GM12878 (cell line): ENCODE measurements at regions not wholly inside any gene's neighbourhood (a gene's known extent, or its start where the extent isn't known, plus 50 kb on each side); places are given as distances from the start of the nearest gene placed in this dataset.

Experiments used
- ATAC-seq: fragments of 200-7000 bp; cut with Tn5 transposase; 3 replicates; pipeline ENCODE4 v1.9.1; 2020; ENCODE audit warnings: mild to moderate bottlenecking, moderate library complexity
- BruUV-seq: library from RNA; stranded (reverse); fragments of 400-500 nt; replicated peaks from 2 replicates; lab custom pipeline; 2021; lab: Mats Ljungman, UMichigan
- CTCF ChIA-PET: fragments of 300-600 bp; sonication (Branson Sonifier 250); formaldehyde crosslinking; extraction: SDS; loops from one replicate; lab custom pipeline; 2021; ENCODE audit warnings: inconsistent platforms; lab: Yijun Ruan, JAX
- POLR2A ChIA-PET: fragments of 350-600 bp; formaldehyde crosslinking; extraction: SDS; loops from one replicate; lab custom pipeline; 2021; ENCODE audit warnings: inconsistent platforms; lab: Charles Lee
- RAD21 ChIA-PET: fragments of 300-600 bp; sonication (Branson Sonifier 250); formaldehyde crosslinking; loops from one replicate; lab custom pipeline; 2023; ENCODE audit warnings: antibody characterized with exemption; ENCODE audit not compliant: unreplicated experiment; lab: Charles Lee
- SMC1A ChIA-PET: fragments of 300-600 bp; sonication (Branson Sonifier 250); formaldehyde crosslinking; loops from one replicate; lab custom pipeline; 2023; ENCODE audit not compliant: unreplicated experiment, uncharacterized antibody; lab: Charles Lee
- DNase-seq: peaks from one replicate; pipeline ENCODE4 v3.0.0-alpha.2; 2011; ENCODE audit warnings: low read depth, low spot score
- FAIRE-seq: peaks from 3 replicates; lab custom pipeline; 2011; peaks lifted over from hg19 to GRCh38; lab: Jason Lieb, UNC
- H2AFZ ChIP-seq: 2 replicates; pipeline ENCODE4 v1.6.0; 2011; ENCODE audit warnings: low read depth, low read length, control low read depth; ENCODE audit not compliant: control insufficient read depth
- H3K27ac ChIP-seq: 2 replicates; pipeline ENCODE4 v1.5.1; 2011; ENCODE audit warnings: control low read depth; ENCODE audit not compliant: control insufficient read depth, insufficient read depth
- H3K27me3 ChIP-seq, 2 experiments: replicated peaks in 1 of 2; 2 replicates each; pipeline versions ENCODE4 v1.6.0 to v1.6.1; 2011; ENCODE audit warnings: low read length in 1 of 2; ENCODE audit not compliant: control insufficient read depth in 2 of 2, insufficient read depth in 2 of 2
- H3K36me3 ChIP-seq, 2 experiments: 2 replicates each; pipeline ENCODE4 v1.5.1; 2011; ENCODE audit warnings: low read length in 1 of 2; ENCODE audit not compliant: control insufficient read depth in 2 of 2, insufficient read depth in 2 of 2
- H3K4me1 ChIP-seq: 2 replicates; pipeline ENCODE4 v1.6.1; 2011; ENCODE audit warnings: mild to moderate bottlenecking, low read length, moderate library complexity, mixed read lengths; ENCODE audit not compliant: control insufficient read depth, insufficient read depth
- H3K4me2 ChIP-seq: 2 replicates; pipeline ENCODE4 v1.6.0; 2011; ENCODE audit warnings: control low read depth; ENCODE audit not compliant: control insufficient read depth, insufficient read depth
- H3K4me3 ChIP-seq: fragments of 200-600 bp; sonication (generic); 2 replicates; pipeline ENCODE4 v1.5.1; 2016
- H3K79me2 ChIP-seq: 2 replicates; pipeline ENCODE4 v1.6.0; 2011; ENCODE audit warnings: low read length; ENCODE audit not compliant: control insufficient read depth, insufficient read depth
- H3K9ac ChIP-seq: 2 replicates; pipeline ENCODE4 v1.8.0; 2011; ENCODE audit warnings: low read length, control low read depth, mixed read lengths; ENCODE audit not compliant: control insufficient read depth, insufficient read depth
- H3K9me3 ChIP-seq: replicated peaks from 3 replicates; pipeline ENCODE4 v1.5.1; 2011; ENCODE audit warnings: mild to moderate bottlenecking, low read length; ENCODE audit not compliant: control insufficient read depth, insufficient read depth
- H4K20me1 ChIP-seq: 2 replicates; pipeline ENCODE4 v1.6.0; 2011; ENCODE audit not compliant: control insufficient read depth, insufficient read depth
- ELK1 ChIP-seq: IDR thresholded peaks from 2 replicates; pipeline ENCODE4 v1.6.1; 2012; ENCODE audit warnings: low read depth, low read length, improper control_type of control experiment
- FOS ChIP-seq: IDR thresholded peaks from 3 replicates; pipeline ENCODE4 v1.6.1; 2011; ENCODE audit warnings: borderline replicate concordance; ENCODE audit not compliant: insufficient read length; ENCODE audit errors: extremely low read depth
- GATAD2B ChIP-seq: fragments of 450-650 bp; conservative IDR thresholded peaks from 2 replicates; pipeline ENCODE4 v1.6.1; 2017; ENCODE audit warnings: low read depth, mild to moderate bottlenecking, moderate library complexity
- HCFC1 ChIP-seq: fragments of 150-350 bp; IDR thresholded peaks from 2 replicates; pipeline ENCODE4 v1.6.1; 2014; ENCODE audit warnings: low read length
- HDGF ChIP-seq: fragments of 450-650 bp; IDR thresholded peaks from 2 replicates; pipeline ENCODE4 v1.6.1; 2016; ENCODE audit warnings: antibody characterized with exemption
- NFXL1 ChIP-seq: fragments of 450-650 bp; IDR thresholded peaks from 2 replicates; pipeline ENCODE4 v1.6.1; 2017; ENCODE audit warnings: antibody characterized with exemption, mild to moderate bottlenecking, borderline replicate concordance
- NRF1 ChIP-seq: conservative IDR thresholded peaks from 2 replicates; pipeline ENCODE4 v1.6.1; 2011; ENCODE audit warnings: mild to moderate bottlenecking, low read depth, low read length, improper control_type of control experiment
- REST ChIP-seq: IDR thresholded peaks from 2 replicates; pipeline ENCODE4 v1.6.1; 2012; ENCODE audit warnings: mild to moderate bottlenecking, low read depth, low read length
- RFX5 ChIP-seq: IDR thresholded peaks from 2 replicates; pipeline ENCODE4 v1.6.1; 2011; ENCODE audit warnings: low read depth, low read length, improper control_type of control experiment
- RUNX3 ChIP-seq: IDR thresholded peaks from 2 replicates; pipeline ENCODE4 v1.6.1; 2012; ENCODE audit warnings: low read length, inconsistent platforms
- SIX5 ChIP-seq: IDR thresholded peaks from 2 replicates; pipeline ENCODE4 v1.6.1; 2011; ENCODE audit warnings: mild to moderate bottlenecking, low read depth, low read length, moderate library complexity; ENCODE audit not compliant: severe bottlenecking
- ZNF207 ChIP-seq: fragments of 450-650 bp; IDR thresholded peaks from 2 replicates; pipeline ENCODE4 v1.6.1; 2014; ENCODE audit warnings: antibody characterized with exemption, mild to moderate bottlenecking, borderline replicate concordance
- ZNF622 ChIP-seq: fragments of 450-650 bp; IDR thresholded peaks from 2 replicates; pipeline ENCODE4 v1.6.1; 2017; ENCODE audit warnings: mild to moderate bottlenecking, inconsistent platforms
- WGBS: methylation state at CpG from one replicate; pipeline ENCODE4 v1.1.6; 2016; ENCODE audit warnings: low lambda C conversion rate; ENCODE audit not compliant: insufficient replicate concordance, insufficient coverage; ENCODE audit errors: missing lambda C conversion rate; 5-methylcytosine and 5-hydroxymethylcytosine counted together
- in situ Hi-C: fragments of 300-500 bp; cut with MboI; formaldehyde crosslinking; loops from 9 replicates; pipeline ENCODE4 v1.14.3; 2018; ENCODE audit warnings: mixed read lengths
- intact Hi-C: fragments of 100-400 bp; cut with micrococcal nuclease; formaldehyde crosslinking; loops from one replicate; pipeline ENCODE4 v1.14.2; 2022; ENCODE audit not compliant: unreplicated experiment

DNA sequence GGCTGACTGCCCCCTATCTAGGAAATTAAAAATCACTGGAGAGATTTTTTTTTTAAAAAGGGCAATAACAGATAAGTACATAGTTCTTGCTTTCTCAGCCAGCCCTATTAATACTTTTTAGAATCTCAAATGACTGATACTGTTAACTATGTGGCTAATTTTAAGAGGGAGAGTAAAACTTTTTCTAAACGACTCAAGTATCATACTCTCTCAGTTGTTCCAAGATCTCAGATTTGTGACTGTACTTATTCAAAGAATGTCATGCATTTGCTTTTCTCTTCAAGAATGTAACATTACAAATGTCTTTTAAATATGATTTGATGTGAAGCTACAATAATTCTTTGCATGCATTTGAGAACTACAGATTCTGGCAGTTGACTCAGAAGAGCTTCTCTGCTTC, 55.4 kb upstream of the RAB11FIP2 start:
- H3K27ac ChIP-seq, result no peak overlapping the region
- ATAC-seq (no peak), FAIRE-seq (no peak)
- no peak overlapping the region for H3K4me2 ChIP-seq
- no peaks in the 10 kb centered on the region for H3K4me1 ChIP-seq
- no peak overlapping the region for H3K9ac ChIP-seq
- no peak for TF ChIP-seq HDGF
- no peak for TF ChIP-seq RUNX3
- no peak for TF ChIP-seq SIX5
- TF ChIP-seq RFX5, result no peak
- no peak for TF ChIP-seq NFXL1
- no peak for TF ChIP-seq GATAD2B
- no peak for TF ChIP-seq ZNF622
- TF ChIP-seq, all 136 proteins: peak for 0
- in situ Hi-C loops, result no loop called here
- ChIA-PET CTCF (interaction anchor here (1.0 kb wide), 1 partner anchor 564 kb away, joined by 3 read pairs; no protein-coding TSS in a partner anchor), POLR2A (no interaction called here), SMC1A (interaction anchor here (0.7 to 1.6 kb wide), 3 partner anchors 17 to 344 kb away, joined by 3 to 4 read pairs (median 4); no protein-coding TSS in a partner anchor), RAD21 (no interaction called here)
- no TSS peak for BruUV-seq
- Histone ChIP-seq H2AFZ (no peak overlapping the region), H3K36me3 (no peaks in the 10 kb centered on the region), H3K27me3 (no peaks in the 10 kb centered on the region; a peak in 1 of 4 replicates), H4K20me1 (no peaks in the 10 kb centered on the region), H3K79me2 (no peaks in the 10 kb centered on the region), H3K9me3 (no peaks in the 10 kb centered on the region), H3K4me3 (no peak overlapping the region)
- intact Hi-C loops, result loop anchor here (10.0 kb wide), 1 partner anchor 237 kb away; no protein-coding TSS in a partner anchor
- DNase-seq, result no peak
- WGBS, result 0% methylated on average over 1 of the region's 1 CpG

- Histone ChIP-seq H3K79me2 (no peaks in the 10 kb centered on the region), H2AFZ (no peak overlapping the region), H3K9ac (no peak overlapping the region), H4K20me1 (no peaks in the 10 kb centered on the region), H3K9me3 (no peaks in the 10 kb centered on the region), H3K4me3 (no peak overlapping the region), H3K27me3 (no peaks in the 10 kb centered on the region; a peak in 2 of 4 replicates), H3K36me3 (no peaks in the 10 kb centered on the region)
- no TSS peak for BruUV-seq
- WGBS, result 25% methylated on average over 3 of the region's 3 CpGs
- POLR2A ChIA-PET, result no interaction called here
- ATAC-seq (no peak), DNase-seq (no peak)
- SMC1A ChIA-PET, result interaction anchor here (0.7 to 1.6 kb wide), 4 partner anchors 18 to 602 kb away, joined by 3 to 4 read pairs (median 4); no protein-coding TSS in a partner anchor
- intact Hi-C loops (loop anchor here (10.0 kb wide), 1 partner anchor 237 kb away; no protein-coding TSS in a partner anchor), in situ Hi-C loops (no loop called here)
- CTCF ChIA-PET, result interaction anchor here (0.6 to 1.4 kb wide), 3 partner anchors 563 to 627 kb away, joined by 3 to 5 read pairs (median 3); no protein-coding TSS in a partner anchor
- RAD21 ChIA-PET, result no interaction called here
- TF ChIP-seq FOS, result no peak
- TF ChIP-seq ZNF622, result no peak
- no peak for TF ChIP-seq ELK1
- TF ChIP-seq REST, result no peak
- TF ChIP-seq NRF1, result no peak
- TF ChIP-seq HCFC1, result no peak
- no peak for TF ChIP-seq ZNF207
- TF ChIP-seq, all 136 proteins: peak for 0
- FAIRE-seq, result no peak
- Histone ChIP-seq H3K4me2 (no peak overlapping the region), H3K27ac (no peak overlapping the region), H3K4me1 (no peaks in the 10 kb centered on the region)
Observed at GRCh38 chr10:118101501-118101900, 54.8 kb upstream of the RAB11FIP2 start.
